H1 (cell line): ENCODE measurements at regions not wholly inside any gene's neighbourhood (a gene's known extent, or its start where the extent isn't known, plus 50 kb on each side); places are given as distances from the start of the nearest gene placed in this dataset.

Experiments
- CTCF ChIP-seq, 3 experiments: IDR thresholded peaks; 1 replicate in 2 of 3; 2 replicates in 1 of 3; pipeline versions ENCODE4 v1.5.1 to v1.6.1; 2011; ENCODE audit warnings: low read length in 3 of 3, mild to moderate bottlenecking in 3 of 3, inconsistent platforms in 2 of 3, low read depth in 1 of 3, moderate library complexity in 1 of 3; ENCODE audit not compliant: insufficient read depth in 1 of 3; ENCODE audit errors: control extremely low read depth in 1 of 3
- E2F6 ChIP-seq: IDR thresholded peaks from 2 replicates; pipeline ENCODE4 v1.6.1; 2012; ENCODE audit warnings: inconsistent platforms
- JUN ChIP-seq: IDR thresholded peaks from 2 replicates; pipeline ENCODE4 v1.6.1; 2011; ENCODE audit warnings: low read depth, mild to moderate bottlenecking, improper control_type of control experiment, low read length
- KDM5A ChIP-seq: fragments of 200-600 bp; IDR thresholded peaks from 2 replicates; pipeline ENCODE4 v1.7.1; 2012; ENCODE audit warnings: mild to moderate bottlenecking, low read length, inconsistent platforms, mixed read lengths
- RAD21 ChIP-seq, 2 experiments: IDR thresholded peaks in 1 of 2; conservative IDR thresholded peaks in 1 of 2; 2 replicates each; pipeline ENCODE4 v1.6.1; 2011; ENCODE audit warnings: low read depth in 2 of 2, low read length in 2 of 2, improper control_type of control experiment in 1 of 2, inconsistent platforms in 1 of 2, mild to moderate bottlenecking in 1 of 2, moderate library complexity in 1 of 2
- RNF2 ChIP-seq: fragments of 200-900, 300-1000 bp; sonication (generic); IDR thresholded peaks from 2 replicates; pipeline ENCODE4 v1.7.1; 2016; ENCODE audit warnings: borderline replicate concordance, low read depth, mild to moderate bottlenecking, antibody characterized with exemption, low read length; ENCODE audit not compliant: poor library complexity, severe bottlenecking; ENCODE audit errors: missing control alignments
- SUZ12 ChIP-seq: fragments of 200-600 bp; sonication (generic); IDR thresholded peaks from 2 replicates; pipeline ENCODE4 v1.6.1; 2012; ENCODE audit warnings: mild to moderate bottlenecking, inconsistent platforms, low read length, moderate library complexity, mixed read lengths

- no peak for TF ChIP-seq KDM5A
- no peak for TF ChIP-seq SUZ12
- TF ChIP-seq RAD21 (IDR thresholded peaks at IDR 0.05 in 1 of 2, conservative IDR thresholded peaks at IDR 0.05 in 1 of 2; ENCODE audit: low read depth in 2 of 2, low read length in 2 of 2) = no peak
- TF ChIP-seq CTCF (IDR thresholded peaks at IDR 0.05; ENCODE audit: control extremely low read depth in 1 of 3, insufficient read depth in 1 of 3, low read depth in 1 of 3, low read length in 3 of 3) = no peak
- TF ChIP-seq RNF2 = no peak
- no peak for TF ChIP-seq JUN
- no peak for TF ChIP-seq E2F6
Observed at GRCh38 chrX:148080593-148080992, 99.5 kb downstream of the FMR1NB start.
